ENCODE measurements at regions not wholly inside any gene's neighbourhood (a gene's known extent, or its start where the extent isn't known, plus 50 kb on each side); places are given as distances from the start of the nearest gene placed in this dataset.

GRCh38 chr6:95288251-95288650 lies 289.1 kb upstream of the MANEA start:
- no peak for TF ChIP-seq POLR2A (IDR thresholded peaks at IDR 0.05; ENCODE audit: low read depth, low read length)
- no peak for TF ChIP-seq FOS (IDR thresholded peaks at IDR 0.05; ENCODE audit: borderline replicate concordance, insufficient read depth, low read length)
- no peak for TF ChIP-seq CTCF (IDR thresholded peaks at IDR 0.05; ENCODE audit: extremely low read depth in 1 of 2, insufficient read depth in 1 of 2, low read depth in 1 of 2, low read length in 2 of 2)

Data from endothelial cell of umbilical vein (primary cell).